ENCODE measurements at regions not wholly inside any gene's neighbourhood (a gene's known extent, or its start where the extent isn't known, plus 50 kb on each side); places are given as distances from the start of the nearest gene placed in this dataset.

- no peak for TF ChIP-seq TAF1 (IDR thresholded peaks at IDR 0.05; ENCODE audit: borderline replicate concordance, low read depth, low read length)
- TF ChIP-seq POLR2AphosphoS5 (IDR thresholded peaks at IDR 0.05; ENCODE audit: low read depth, low read length) = no peak
Observed at GRCh38 chr18:34281290-34281689, 56.6 kb upstream of the NOL4 start.

All from GM12892 (cell line).